ENCODE measurements at regions not wholly inside any gene's neighbourhood (a gene's known extent, or its start where the extent isn't known, plus 50 kb on each side); places are given as distances from the start of the nearest gene placed in this dataset.

GRCh38 chr4:166309286-166309685 lies 436.2 kb downstream of the TLL1 start:
- no peaks in the 10 kb centered on the region for H3K27me3 Mint-ChIP-seq (ENCODE audit: unreplicated experiment)
- H3K36me3 Mint-ChIP-seq (ENCODE audit: insufficient read depth, unreplicated experiment), result no peaks in the 10 kb centered on the region
- no peak overlapping the region for H3K4me3 Mint-ChIP-seq (ENCODE audit: low read depth, unreplicated experiment)
- no peak for DNase-seq
- TF ChIP-seq, protein P1, sequence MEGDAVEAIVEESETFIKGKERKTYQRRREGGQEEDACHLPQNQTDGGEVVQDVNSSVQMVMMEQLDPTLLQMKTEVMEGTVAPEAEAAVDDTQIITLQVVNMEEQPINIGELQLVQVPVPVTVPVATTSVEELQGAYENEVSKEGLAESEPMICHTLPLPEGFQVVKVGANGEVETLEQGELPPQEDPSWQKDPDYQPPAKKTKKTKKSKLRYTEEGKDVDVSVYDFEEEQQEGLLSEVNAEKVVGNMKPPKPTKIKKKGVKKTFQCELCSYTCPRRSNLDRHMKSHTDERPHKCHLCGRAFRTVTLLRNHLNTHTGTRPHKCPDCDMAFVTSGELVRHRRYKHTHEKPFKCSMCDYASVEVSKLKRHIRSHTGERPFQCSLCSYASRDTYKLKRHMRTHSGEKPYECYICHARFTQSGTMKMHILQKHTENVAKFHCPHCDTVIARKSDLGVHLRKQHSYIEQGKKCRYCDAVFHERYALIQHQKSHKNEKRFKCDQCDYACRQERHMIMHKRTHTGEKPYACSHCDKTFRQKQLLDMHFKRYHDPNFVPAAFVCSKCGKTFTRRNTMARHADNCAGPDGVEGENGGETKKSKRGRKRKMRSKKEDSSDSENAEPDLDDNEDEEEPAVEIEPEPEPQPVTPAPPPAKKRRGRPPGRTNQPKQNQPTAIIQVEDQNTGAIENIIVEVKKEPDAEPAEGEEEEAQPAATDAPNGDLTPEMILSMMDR (IDR thresholded peaks at IDR 0.05; ENCODE audit: unreplicated experiment), result no peak
- peaks cover 4% of the 10 kb centered on the region for H3K9me3 Mint-ChIP-seq (ENCODE audit: low read depth, unreplicated experiment)
- intact Hi-C loops (cut with micrococcal nuclease; ENCODE audit: unreplicated experiment), result no loop called here
- H3K27ac Mint-ChIP-seq (ENCODE audit: unreplicated experiment), result no peak overlapping the region
- BruUV-seq (replicated peaks), result no TSS peak
- H3K4me1 Mint-ChIP-seq (ENCODE audit: low read depth, unreplicated experiment), result no peaks in the 10 kb centered on the region
- CTCF ChIA-PET, result interaction anchor here (0.6 kb wide), 1 partner anchor 62 kb away, joined by 3 read pairs; no protein-coding TSS in a partner anchor

- no peaks in the 10 kb centered on the region for H3K9me3 Mint-ChIP-seq (ENCODE audit: low read depth, unreplicated experiment)
- H3K4me3 Mint-ChIP-seq (ENCODE audit: low read depth, unreplicated experiment), result no peak overlapping the region
- no peaks in the 10 kb centered on the region for H3K36me3 Mint-ChIP-seq (ENCODE audit: insufficient read depth, unreplicated experiment)
- DNase-seq, result no peak
- no TSS peak for BruUV-seq (replicated peaks)
- CTCF ChIA-PET, result no interaction called here
- no peaks in the 10 kb centered on the region for H3K27me3 Mint-ChIP-seq (ENCODE audit: unreplicated experiment)
- H3K27ac Mint-ChIP-seq (ENCODE audit: unreplicated experiment), result no peak overlapping the region
- intact Hi-C loops (cut with micrococcal nuclease; ENCODE audit: unreplicated experiment), result no loop called here
- H3K4me1 Mint-ChIP-seq (ENCODE audit: low read depth, unreplicated experiment), result no peaks in the 10 kb centered on the region
- TF ChIP-seq, protein P1 (IDR thresholded peaks at IDR 0.05; ENCODE audit: unreplicated experiment), result no peak
Measured at GRCh38 chr4:166311169-166311568, 438.1 kb downstream of the TLL1 start.

GRCh38 chr4:166312166-166312565 lies 439.1 kb downstream of the TLL1 start:
- Mint-ChIP-seq H3K36me3 (ENCODE audit: insufficient read depth, unreplicated experiment) (no peaks in the 10 kb centered on the region), H3K9me3 (ENCODE audit: low read depth, unreplicated experiment) (no peaks in the 10 kb centered on the region), H3K4me1 (ENCODE audit: low read depth, unreplicated experiment) (no peaks in the 10 kb centered on the region), H3K27ac (ENCODE audit: unreplicated experiment) (no peak overlapping the region), H3K27me3 (ENCODE audit: unreplicated experiment) (no peaks in the 10 kb centered on the region), H3K4me3 (ENCODE audit: low read depth, unreplicated experiment) (no peak overlapping the region)
- no TSS peak for BruUV-seq (replicated peaks)
- TF ChIP-seq, protein P1 (IDR thresholded peaks at IDR 0.05; ENCODE audit: unreplicated experiment), result no peak
- intact Hi-C loops (cut with micrococcal nuclease; ENCODE audit: unreplicated experiment), result no loop called here
- CTCF ChIA-PET, result no interaction called here
- no peak for DNase-seq

DNA sequence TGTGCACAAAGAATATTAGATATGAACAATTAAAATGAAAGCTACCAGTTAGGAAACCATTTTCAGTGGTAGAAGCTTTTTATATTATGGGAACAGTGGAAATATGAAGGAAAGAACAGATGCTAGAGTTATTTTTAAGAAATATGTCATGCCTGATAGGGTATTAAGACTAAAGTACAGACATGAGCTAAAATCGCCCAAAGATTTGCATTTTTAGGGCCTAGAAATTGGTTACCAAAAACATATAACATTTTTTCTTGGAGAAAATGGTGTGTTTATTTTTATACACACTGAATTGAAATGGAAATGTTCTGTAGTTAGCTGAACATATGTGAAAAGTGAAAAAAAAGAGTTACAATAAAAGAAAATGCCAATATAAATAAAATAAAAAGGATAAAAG lies 441.9 kb downstream of the TLL1 start:
- H3K36me3 Mint-ChIP-seq (ENCODE audit: insufficient read depth, unreplicated experiment), result no peaks in the 10 kb centered on the region
- intact Hi-C loops (cut with micrococcal nuclease; ENCODE audit: unreplicated experiment), result no loop called here
- peaks cover 13% of the 10 kb centered on the region for H3K4me1 Mint-ChIP-seq (ENCODE audit: low read depth, unreplicated experiment)
- TF ChIP-seq, protein P1 (IDR thresholded peaks at IDR 0.05; ENCODE audit: unreplicated experiment), result no peak
- no peak overlapping the region for H3K4me3 Mint-ChIP-seq (ENCODE audit: low read depth, unreplicated experiment)
- CTCF ChIA-PET, result no interaction called here
- no peaks in the 10 kb centered on the region for H3K9me3 Mint-ChIP-seq (ENCODE audit: low read depth, unreplicated experiment)
- no peaks in the 10 kb centered on the region for H3K27me3 Mint-ChIP-seq (ENCODE audit: unreplicated experiment)
- DNase-seq, result no peak
- H3K27ac Mint-ChIP-seq (ENCODE audit: unreplicated experiment), result no peak overlapping the region
- no TSS peak for BruUV-seq (replicated peaks)

Data from Calu3 (cell line).